ENCODE measurements at regions not wholly inside any gene's neighbourhood (a gene's known extent, or its start where the extent isn't known, plus 50 kb on each side); places are given as distances from the start of the nearest gene placed in this dataset.
A peak's percentile ranks its signal among the peaks of the same experiment; 100 is the strongest.
"Not testable (repeated sequence)": the region's sequence is repeated elsewhere in the genome, so short reads cannot be mapped to it uniquely, and the experiment has no call there.

DNA sequence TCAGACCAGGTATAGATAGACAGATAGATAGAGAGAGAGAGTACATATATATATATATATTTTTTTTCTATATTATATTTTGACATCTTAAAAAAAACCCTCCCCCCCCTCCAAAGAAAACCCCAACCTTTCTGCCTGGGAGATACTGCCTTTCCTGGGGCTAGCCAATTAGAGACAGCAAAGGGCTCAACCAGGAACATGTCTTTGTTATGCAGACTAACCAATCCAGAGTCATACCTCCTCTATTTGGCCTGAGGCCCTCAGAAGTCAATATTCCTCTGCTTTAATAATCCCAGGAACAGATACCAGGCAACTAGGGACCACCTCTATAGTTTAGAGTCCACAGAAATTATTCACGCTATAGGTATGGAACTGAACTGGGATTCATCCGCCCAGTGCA, 135.6 kb upstream of the MAD2L1 start:
- Histone ChIP-seq H3K27ac (no peak overlapping the region), H3K4me1 (no peaks in the 10 kb centered on the region), H3K4me3 (no peak overlapping the region), H3K27me3 (no peaks in the 10 kb centered on the region), H3K9me3 (replicated peaks) (no peaks in the 10 kb centered on the region; the same call in 1 of the 2 replicates), H3K36me3 (no peaks in the 10 kb centered on the region)
- no peak for DNase-seq

DNA sequence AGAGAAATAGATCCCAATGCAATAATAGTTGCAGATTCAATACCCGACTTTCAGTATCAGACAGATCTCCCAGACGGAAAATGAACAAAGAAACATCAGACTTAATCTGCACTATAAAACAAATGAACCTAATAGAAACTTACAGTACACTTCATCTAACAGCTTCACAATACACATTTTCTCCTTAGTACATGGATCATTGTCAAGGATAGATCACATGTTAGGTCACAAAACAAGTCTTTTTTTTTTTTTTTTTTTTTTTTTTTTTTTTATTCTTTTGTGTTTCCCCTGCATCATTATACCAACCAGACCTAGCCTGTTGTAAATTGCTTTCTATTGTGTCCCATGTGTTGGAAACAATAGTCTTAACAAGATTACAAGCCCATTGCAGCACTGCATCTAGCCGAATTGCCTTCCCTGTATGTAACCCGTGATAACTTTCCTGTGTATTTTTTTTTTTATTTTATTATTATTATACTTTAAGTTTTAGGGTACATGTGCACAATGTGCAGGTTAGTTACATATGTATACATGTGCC, 134.0 kb upstream of the MAD2L1 start:
- not testable (repeated sequence) for DNase-seq; H3K36me3 ChIP-seq; H3K4me1 ChIP-seq; H3K27ac ChIP-seq; H3K4me3 ChIP-seq; H3K27me3 ChIP-seq; H3K9me3 ChIP-seq (replicated peaks)

DNA sequence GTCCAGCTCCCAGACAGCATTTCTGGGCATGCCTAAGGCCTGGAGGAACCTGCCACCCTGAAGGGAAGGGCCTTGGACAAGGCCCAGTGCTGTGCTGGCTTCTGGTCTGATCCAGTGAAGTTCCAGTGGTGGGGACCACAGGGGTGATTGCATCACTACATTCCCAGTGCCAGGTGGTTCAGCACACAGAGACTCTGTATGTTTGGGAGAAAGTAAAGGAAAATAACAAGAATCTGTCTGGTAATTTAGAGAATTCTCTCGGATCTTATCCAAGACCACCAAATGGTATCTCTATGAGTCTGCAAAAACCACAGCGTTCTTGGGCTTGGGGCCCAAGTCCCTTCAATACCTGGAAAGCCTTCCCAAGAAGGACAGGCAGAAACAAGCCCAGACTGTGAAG, 131.8 kb upstream of the MAD2L1 start:
- Histone ChIP-seq H3K4me3 (no peak overlapping the region), H3K36me3 (no peaks in the 10 kb centered on the region), H3K9me3 (replicated peaks) (no peaks in the 10 kb centered on the region; the same call in 1 of the 2 replicates), H3K27ac (no peak overlapping the region), H3K27me3 (no peaks in the 10 kb centered on the region), H3K4me1 (no peaks in the 10 kb centered on the region)
- no peak for DNase-seq

DNA sequence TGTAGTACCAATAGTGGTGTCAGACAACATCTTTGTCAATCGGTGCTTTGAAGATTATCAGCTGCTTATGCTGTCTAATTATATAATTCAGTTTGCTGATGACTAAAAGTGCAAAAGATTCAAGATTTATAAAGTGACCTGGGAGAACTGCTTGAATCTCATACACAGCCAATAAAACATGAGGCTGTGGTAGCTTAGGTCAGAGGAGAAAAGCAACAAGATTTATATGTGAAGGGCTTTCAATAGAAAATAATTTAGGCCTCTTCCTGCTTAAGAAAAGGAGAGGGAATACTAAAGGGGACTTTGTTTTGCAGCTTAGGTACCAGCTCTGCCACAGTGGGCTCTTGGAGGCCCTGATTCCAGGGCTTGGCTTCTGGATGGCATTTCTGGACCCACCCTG, 111.0 kb upstream of the MAD2L1 start:
- DNase-seq: no peak
- Histone ChIP-seq H3K27me3 (no peaks in the 10 kb centered on the region), H3K4me3 (no peak overlapping the region), H3K9me3 (replicated peaks) (no peaks in the 10 kb centered on the region), H3K36me3 (no peaks in the 10 kb centered on the region), H3K27ac (no peak overlapping the region), H3K4me1 (no peaks in the 10 kb centered on the region)

DNA sequence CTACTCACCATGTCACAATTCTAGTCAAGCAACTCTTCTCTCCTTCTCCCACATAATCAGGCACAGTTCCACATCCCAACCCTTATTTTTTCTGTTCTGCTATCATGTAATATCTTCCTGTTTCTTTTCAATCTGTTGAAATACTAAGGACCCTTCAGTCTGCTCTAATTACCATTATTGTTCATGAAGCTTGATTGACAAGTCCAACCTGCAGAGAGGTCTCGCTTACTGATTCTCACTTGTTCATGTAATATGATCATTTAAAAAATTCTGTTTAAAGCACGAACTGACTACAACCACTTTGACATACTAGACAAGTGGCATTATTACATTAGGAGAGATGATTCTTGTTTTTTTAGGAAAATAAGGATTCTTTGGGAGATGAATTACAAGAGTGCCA, 108.6 kb upstream of the MAD2L1 start:
- Histone ChIP-seq H3K4me1 (no peaks in the 10 kb centered on the region), H3K9me3 (replicated peaks) (no peaks in the 10 kb centered on the region), H3K27ac (no peak overlapping the region), H3K4me3 (no peak overlapping the region), H3K36me3 (no peaks in the 10 kb centered on the region), H3K27me3 (no peaks in the 10 kb centered on the region)
- no peak for DNase-seq

DNA sequence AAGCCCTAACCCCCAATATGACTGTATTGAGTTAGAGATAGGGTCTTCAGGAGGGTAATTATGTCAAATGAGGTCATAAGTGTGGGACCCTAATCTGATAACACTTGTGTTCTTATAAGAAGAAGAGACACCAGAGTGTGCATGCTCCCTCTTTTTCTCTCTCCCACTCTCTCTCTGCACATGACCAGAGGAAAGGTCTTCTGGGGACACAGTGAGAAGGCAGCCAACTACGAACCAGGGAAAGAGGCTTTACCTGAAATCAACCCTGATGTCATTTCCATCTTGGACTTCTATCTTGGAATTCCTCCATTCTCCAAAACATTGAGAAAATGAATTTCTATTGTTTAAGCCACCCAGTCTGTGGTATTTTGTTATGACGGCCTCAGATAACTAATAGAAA, 97.2 kb upstream of the MAD2L1 start:
- no peaks in the 10 kb centered on the region for H3K9me3 ChIP-seq (replicated peaks)
- no peak overlapping the region for H3K4me3 ChIP-seq
- no peaks in the 10 kb centered on the region for H3K4me1 ChIP-seq
- no peaks in the 10 kb centered on the region for H3K36me3 ChIP-seq
- no peak for DNase-seq
- H3K27ac ChIP-seq: no peak overlapping the region
- no peaks in the 10 kb centered on the region for H3K27me3 ChIP-seq

DNA sequence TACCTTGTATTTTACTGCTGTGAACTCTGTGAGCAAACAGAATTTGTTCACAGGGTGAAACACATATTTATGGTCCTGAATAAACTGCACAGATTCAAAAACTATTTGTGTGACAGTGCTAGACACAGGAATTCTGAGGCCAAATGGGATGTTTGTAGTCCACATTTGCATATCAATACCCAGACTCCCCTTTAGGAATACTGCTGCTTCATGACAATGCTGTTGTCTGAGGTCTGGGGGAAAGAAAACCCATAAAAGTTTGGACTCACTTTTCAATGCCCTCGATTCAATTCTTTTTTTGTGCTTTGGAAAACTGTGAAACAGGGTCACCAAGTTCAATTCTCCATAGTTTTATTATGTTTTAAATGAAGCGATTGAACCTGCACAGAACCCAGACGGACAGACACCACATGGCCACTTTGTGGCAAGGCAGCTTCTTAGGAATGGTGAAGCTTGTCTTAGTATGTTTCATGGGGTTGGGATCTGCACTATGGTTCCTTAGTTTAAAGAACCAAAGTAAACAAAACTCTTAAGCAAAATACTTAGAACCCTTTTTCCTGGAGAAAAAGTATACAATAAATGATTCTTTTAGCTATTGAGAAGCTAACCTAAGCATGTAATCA, 92.3 kb upstream of the MAD2L1 start:
- no peak overlapping the region for H3K4me3 ChIP-seq
- H3K9me3 ChIP-seq (replicated peaks): no peaks in the 10 kb centered on the region
- H3K36me3 ChIP-seq: no peaks in the 10 kb centered on the region
- no peaks in the 10 kb centered on the region; the same call in 1 of the 2 replicates for H3K4me1 ChIP-seq
- no peak for DNase-seq
- no peak overlapping the region for H3K27ac ChIP-seq
- no peaks in the 10 kb centered on the region for H3K27me3 ChIP-seq

DNA sequence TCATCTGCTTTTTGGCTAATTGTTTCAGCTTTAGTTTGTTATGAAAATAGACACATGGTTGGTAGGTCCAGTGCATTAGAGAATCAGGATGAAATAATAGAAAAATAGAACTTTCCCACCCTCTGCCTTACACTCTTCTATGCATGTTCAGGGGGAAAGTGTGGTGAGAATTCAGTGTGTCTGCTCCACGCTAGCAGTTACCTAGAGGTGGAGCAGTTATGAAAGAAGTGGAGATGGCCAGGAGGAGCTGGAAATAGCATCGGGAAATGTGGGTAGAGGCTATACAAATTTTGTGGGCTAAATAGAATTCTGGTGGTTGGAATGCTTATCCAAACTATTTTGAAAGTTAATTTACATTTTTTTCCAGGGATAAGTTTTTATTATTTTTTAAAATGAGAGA, 91.4 kb upstream of the MAD2L1 start:
- H3K27ac ChIP-seq: no peak overlapping the region
- no peak overlapping the region for H3K4me3 ChIP-seq
- no peaks in the 10 kb centered on the region for H3K36me3 ChIP-seq
- DNase-seq: peak; percentile 8 to 49
- no peaks in the 10 kb centered on the region for H3K9me3 ChIP-seq (replicated peaks)
- no peaks in the 10 kb centered on the region; the same call in 1 of the 2 replicates for H3K4me1 ChIP-seq
- H3K27me3 ChIP-seq: no peaks in the 10 kb centered on the region

DNA sequence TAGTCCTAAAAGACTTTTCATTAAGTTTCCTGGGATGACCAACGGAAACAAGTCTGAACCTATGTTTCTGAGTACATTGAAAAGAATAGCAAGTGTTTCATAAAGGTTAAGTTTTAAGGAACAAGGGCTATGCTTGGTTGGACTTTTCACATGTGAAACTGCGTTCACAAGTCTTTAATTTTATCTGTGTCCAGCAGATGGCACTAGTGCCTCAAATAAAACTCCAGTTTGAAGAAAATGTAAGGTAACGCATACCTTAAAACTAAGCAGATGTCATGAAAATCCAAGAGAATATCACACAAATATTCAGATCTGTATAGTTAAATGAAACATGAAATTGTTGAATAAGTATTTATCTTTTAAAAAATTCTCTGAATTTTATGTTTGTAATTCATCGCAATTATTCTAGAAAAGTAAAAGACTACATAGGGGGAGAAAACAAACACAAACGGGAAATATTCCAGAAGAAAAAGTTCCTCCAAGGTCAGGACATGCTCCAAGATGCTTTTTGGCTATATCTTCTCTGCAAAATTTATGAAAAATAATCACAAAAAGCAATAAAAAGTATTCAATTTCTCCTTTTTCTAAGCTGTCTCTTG, 89.6 kb upstream of the MAD2L1 start:
- Histone ChIP-seq H3K9me3 (replicated peaks) (no peaks in the 10 kb centered on the region), H3K27me3 (no peaks in the 10 kb centered on the region), H3K4me3 (no peak overlapping the region), H3K27ac (no peak overlapping the region), H3K36me3 (no peaks in the 10 kb centered on the region), H3K4me1 (no peaks in the 10 kb centered on the region; the same call in 1 of the 2 replicates)
- peak; percentile 51 to 90 for DNase-seq

DNA sequence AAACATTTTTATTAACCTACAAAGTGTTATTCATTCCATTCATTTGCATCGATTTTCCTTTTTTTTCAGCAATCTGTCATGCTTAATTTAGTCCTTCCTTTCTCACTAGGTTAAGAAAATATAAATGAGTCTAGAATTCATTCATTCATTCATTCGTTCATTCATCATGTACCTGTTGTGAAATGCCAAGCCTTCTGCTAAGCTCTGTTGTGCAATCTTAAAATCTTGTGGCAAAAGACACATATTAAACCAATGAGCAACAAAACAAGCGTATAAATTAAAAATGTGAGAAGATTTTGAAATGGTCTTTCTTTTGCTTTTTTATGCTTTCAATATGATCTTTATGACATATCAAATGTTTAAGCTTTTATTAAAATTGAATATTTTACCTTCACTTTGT, 88.6 kb upstream of the MAD2L1 start:
- DNase-seq: no peak
- Histone ChIP-seq H3K27me3 (no peaks in the 10 kb centered on the region), H3K4me1 (no peaks in the 10 kb centered on the region; the same call in 1 of the 2 replicates), H3K9me3 (replicated peaks) (no peaks in the 10 kb centered on the region), H3K4me3 (no peak overlapping the region), H3K27ac (no peak overlapping the region), H3K36me3 (no peaks in the 10 kb centered on the region)

DNA sequence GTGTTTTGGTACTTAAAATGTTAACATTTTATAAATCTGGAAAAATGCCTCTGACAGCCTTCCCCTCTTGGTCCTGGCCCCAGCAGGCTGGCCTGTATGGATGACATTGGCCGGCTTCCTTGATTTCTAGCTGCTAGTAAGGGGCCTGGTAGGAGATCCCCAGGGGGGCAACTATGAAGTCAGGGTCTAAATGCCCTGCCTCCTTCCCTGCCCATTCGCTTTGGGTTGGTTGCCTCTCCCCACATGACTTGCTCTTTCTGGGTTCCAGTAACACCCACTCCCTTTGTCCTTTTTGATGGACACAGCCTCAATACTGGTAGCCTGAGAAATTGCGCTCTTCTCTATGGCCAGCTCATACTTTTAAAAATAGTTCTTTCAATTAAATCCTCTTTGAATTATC, 78.0 kb upstream of the MAD2L1 start:
- no peaks in the 10 kb centered on the region for H3K27me3 ChIP-seq
- DNase-seq: no peak
- no peaks in the 10 kb centered on the region for H3K36me3 ChIP-seq
- no peaks in the 10 kb centered on the region for H3K9me3 ChIP-seq (replicated peaks)
- no peaks in the 10 kb centered on the region for H3K4me1 ChIP-seq
- no peak overlapping the region for H3K4me3 ChIP-seq
- H3K27ac ChIP-seq: no peak overlapping the region

DNA sequence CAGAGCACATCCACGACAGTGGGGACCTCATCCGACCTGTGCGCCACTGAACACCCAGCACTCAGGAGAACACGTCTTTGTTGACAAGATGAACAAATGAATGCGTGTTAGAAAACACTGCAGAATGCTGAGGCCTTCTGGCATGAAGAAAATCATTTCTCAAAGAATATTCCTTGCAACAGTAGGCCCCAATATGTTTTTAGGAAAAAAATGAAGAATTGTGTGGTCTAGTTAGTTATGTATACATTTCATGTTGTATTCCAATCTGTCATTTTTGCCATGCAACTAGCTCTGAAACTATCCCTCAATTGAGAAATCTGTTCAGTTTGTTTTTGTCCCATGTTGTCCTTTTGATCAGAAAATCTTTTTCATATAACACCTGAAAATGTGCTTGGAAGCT, 77.4 kb upstream of the MAD2L1 start:
- Histone ChIP-seq H3K4me3 (no peak overlapping the region), H3K36me3 (no peaks in the 10 kb centered on the region), H3K4me1 (no peaks in the 10 kb centered on the region), H3K27ac (no peak overlapping the region), H3K27me3 (no peaks in the 10 kb centered on the region), H3K9me3 (replicated peaks) (no peaks in the 10 kb centered on the region)
- no peak for DNase-seq

DNA sequence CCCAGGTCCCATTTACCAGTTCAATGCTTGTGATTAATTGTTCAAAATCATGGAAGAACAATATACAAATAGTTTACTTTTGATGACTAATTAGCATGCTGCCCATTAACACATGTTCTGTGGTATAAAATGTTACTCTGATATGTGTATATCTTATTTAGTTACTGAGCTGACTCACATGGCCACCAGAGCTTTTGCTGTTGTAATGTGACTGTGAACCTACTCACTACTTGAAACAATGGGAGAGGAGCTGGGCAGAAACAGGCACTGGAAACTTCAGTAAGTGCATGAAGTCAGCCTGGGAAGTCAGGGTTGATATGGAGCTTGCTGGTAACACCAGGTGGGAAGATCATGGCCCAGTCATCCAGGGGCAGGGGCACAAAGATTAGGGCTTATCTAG, 72.7 kb upstream of the MAD2L1 start:
- no peaks in the 10 kb centered on the region for H3K36me3 ChIP-seq
- no peak for DNase-seq
- no peak overlapping the region for H3K4me3 ChIP-seq
- no peaks in the 10 kb centered on the region for H3K4me1 ChIP-seq
- no peaks in the 10 kb centered on the region for H3K27me3 ChIP-seq
- no peaks in the 10 kb centered on the region for H3K9me3 ChIP-seq (replicated peaks)
- no peak overlapping the region for H3K27ac ChIP-seq

DNA sequence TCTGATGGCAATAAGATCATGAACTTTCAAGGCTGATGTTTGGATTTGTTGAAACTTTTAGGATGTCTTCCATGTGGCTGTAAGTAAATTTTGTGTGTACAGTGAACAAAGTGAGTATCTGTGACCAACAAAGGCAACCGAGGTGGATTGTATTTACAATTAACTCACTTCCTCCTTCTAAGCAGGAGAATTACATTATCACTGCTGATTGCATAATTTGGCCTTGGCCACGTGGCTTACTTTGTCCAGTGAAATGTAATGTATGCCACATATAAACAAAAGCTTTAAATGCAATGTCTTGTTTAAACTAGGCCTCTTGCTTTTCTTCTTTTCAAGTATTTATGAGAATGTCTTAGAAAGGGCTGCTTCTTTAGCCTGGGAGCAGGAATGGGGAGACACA, 66.3 kb upstream of the MAD2L1 start:
- Histone ChIP-seq H3K36me3 (no peaks in the 10 kb centered on the region), H3K27me3 (no peaks in the 10 kb centered on the region), H3K9me3 (replicated peaks) (no peaks in the 10 kb centered on the region), H3K4me3 (no peak overlapping the region), H3K27ac (no peak overlapping the region), H3K4me1 (no peaks in the 10 kb centered on the region)
- no peak for DNase-seq

DNA sequence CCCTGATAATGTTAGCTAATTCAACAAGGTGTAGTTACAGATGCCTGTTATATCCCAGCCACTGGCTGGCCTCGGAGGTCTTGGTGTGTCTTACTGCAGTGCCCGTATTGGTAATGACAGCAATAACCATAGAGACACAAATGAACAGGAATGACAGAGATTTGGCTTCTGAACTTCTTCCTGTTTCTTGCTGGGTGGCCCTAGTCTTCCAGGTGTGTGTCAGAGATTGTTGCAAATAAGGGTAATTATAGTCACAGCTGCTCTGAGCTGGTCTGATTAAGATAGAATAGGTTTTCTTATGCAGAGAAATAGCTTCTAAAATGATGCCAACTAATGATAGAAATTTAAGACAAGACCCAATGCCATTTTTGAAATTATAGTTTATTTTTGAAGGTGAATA, 64.1 kb upstream of the MAD2L1 start:
- no peaks in the 10 kb centered on the region for H3K9me3 ChIP-seq (replicated peaks)
- no peaks in the 10 kb centered on the region for H3K4me1 ChIP-seq
- no peak overlapping the region for H3K4me3 ChIP-seq
- H3K27ac ChIP-seq: no peak overlapping the region
- H3K36me3 ChIP-seq: no peaks in the 10 kb centered on the region
- no peaks in the 10 kb centered on the region for H3K27me3 ChIP-seq
- DNase-seq: peak in 1 of 2 experiments; percentile 22

Data from SJCRH30 (cell line).